Liver (tissue), 8 donors: ENCODE measurements at regions not wholly inside any gene's neighbourhood (a gene's known extent, or its start where the extent isn't known, plus 50 kb on each side); places are given as distances from the start of the nearest gene placed in this dataset.

Experiments used
- DNase-seq: peaks from one replicate; pipeline ENCODE4 v3.0.0-alpha.2; 2017; ENCODE audit warnings: low spot score
- H3K27ac ChIP-seq, 2 donors: one replicate each; pipeline ENCODE4 v1.7.0; 2013; ENCODE audit warnings: inconsistent platforms in 2 of 2, low read length in 2 of 2, control low read depth in 1 of 2, low read depth in 1 of 2, mild to moderate bottlenecking in 1 of 2
- H3K27me3 ChIP-seq, 4 donors: one replicate each; pipeline versions ENCODE4 v1.6.1 to v1.7.0; 2013; ENCODE audit warnings: low read length in 3 of 4, inconsistent platforms in 1 of 4, mild to moderate bottlenecking in 1 of 4, moderate library complexity in 1 of 4; ENCODE audit not compliant: control insufficient read depth in 4 of 4, insufficient read depth in 4 of 4
- H3K36me3 ChIP-seq, 4 donors: one replicate each; pipeline versions ENCODE4 v1.6.1 to v1.7.0; 2013; ENCODE audit warnings: low read length in 3 of 4, mild to moderate bottlenecking in 3 of 4, low read depth in 1 of 4, moderate library complexity in 1 of 4; ENCODE audit not compliant: control insufficient read depth in 4 of 4, insufficient read depth in 3 of 4
- H3K4me1 ChIP-seq, 4 donors: one replicate each; pipeline versions ENCODE4 v1.6.1 to v1.7.0; 2013; ENCODE audit warnings: low read length in 3 of 4, mild to moderate bottlenecking in 3 of 4, moderate library complexity in 1 of 4; ENCODE audit not compliant: control insufficient read depth in 4 of 4, insufficient read depth in 4 of 4
- H3K4me3 ChIP-seq, 3 donors: one replicate each; pipeline versions ENCODE4 v1.6.1 to v1.7.0; 2013; ENCODE audit warnings: low read length in 3 of 3, control low read depth in 1 of 3, low read depth in 1 of 3, mild to moderate bottlenecking in 1 of 3
- H3K9ac ChIP-seq, 2 donors: one replicate each; pipeline ENCODE4 v1.7.0; 2013; ENCODE audit warnings: low read length in 2 of 2, mild to moderate bottlenecking in 2 of 2, moderate library complexity in 2 of 2, control low read depth in 1 of 2, low read depth in 1 of 2
- H3K9me3 ChIP-seq, 4 donors: one replicate each; pipeline versions ENCODE4 v1.6.1 to v1.7.0; 2013; ENCODE audit warnings: low read length in 3 of 4; ENCODE audit not compliant: control insufficient read depth in 4 of 4
- ATF3 ChIP-seq: IDR thresholded peaks from 2 replicates; pipeline ENCODE4 v1.6.1; 2016; ENCODE audit warnings: antibody characterized with exemption
- CTCF ChIP-seq: fragments of 150-350 bp; IDR thresholded peaks from 2 replicates; pipeline ENCODE4 v1.5.1; 2017; ENCODE audit warnings: improper control_type of control experiment, low read depth, low read length; ENCODE audit not compliant: missing input control
- EGR1 ChIP-seq, 2 donors: IDR thresholded peaks; 2 replicates each; pipeline ENCODE4 v1.6.1; 2016 to 2018; ENCODE audit warnings: antibody characterized with exemption in 2 of 2, low read depth in 2 of 2
- FOXA1 ChIP-seq: IDR thresholded peaks from 2 replicates; pipeline ENCODE4 v1.6.1; 2016; ENCODE audit warnings: antibody characterized with exemption
- FOXA2 ChIP-seq: IDR thresholded peaks from 2 replicates; pipeline ENCODE4 v1.6.1; 2016; ENCODE audit warnings: antibody characterized with exemption
- GABPA ChIP-seq, 2 donors: IDR thresholded peaks in 1 of 2; conservative IDR thresholded peaks in 1 of 2; 2 replicates each; pipeline ENCODE4 v1.6.1; 2016; ENCODE audit warnings: antibody characterized with exemption in 2 of 2, mild to moderate bottlenecking in 1 of 2, moderate library complexity in 1 of 2
- HNF4A ChIP-seq, 2 donors: conservative IDR thresholded peaks; 2 replicates each; pipeline ENCODE4 v1.6.1; 2016; ENCODE audit warnings: antibody characterized with exemption in 2 of 2, mild to moderate bottlenecking in 2 of 2
- HNF4G ChIP-seq: IDR thresholded peaks from 2 replicates; pipeline ENCODE4 v1.6.1; 2016; ENCODE audit warnings: antibody characterized with exemption
- JUND ChIP-seq, 2 donors: IDR thresholded peaks; 2 replicates each; pipeline ENCODE4 v1.6.1; 2016; ENCODE audit warnings: antibody characterized with exemption in 2 of 2
- MAX ChIP-seq: IDR thresholded peaks from 2 replicates; pipeline ENCODE4 v1.6.1; 2016; ENCODE audit warnings: antibody characterized with exemption
- NR2F2 ChIP-seq: IDR thresholded peaks from 2 replicates; pipeline ENCODE4 v1.6.1; 2016; ENCODE audit warnings: antibody characterized with exemption
- RAD21 ChIP-seq, 2 donors: IDR thresholded peaks; 2 replicates each; pipeline ENCODE4 v1.6.1; 2016; ENCODE audit warnings: antibody characterized with exemption in 2 of 2, mild to moderate bottlenecking in 2 of 2
- REST ChIP-seq: IDR thresholded peaks from 2 replicates; pipeline ENCODE4 v1.6.1; 2016; ENCODE audit warnings: antibody characterized with exemption, mild to moderate bottlenecking
- RXRA ChIP-seq, 2 donors: IDR thresholded peaks; 2 replicates each; pipeline ENCODE4 v1.6.1; 2017 to 2018; ENCODE audit warnings: antibody characterized with exemption in 2 of 2, mild to moderate bottlenecking in 1 of 2
- SP1 ChIP-seq: IDR thresholded peaks from 2 replicates; pipeline ENCODE4 v1.6.1; 2018; ENCODE audit warnings: antibody characterized with exemption, mild to moderate bottlenecking
- TAF1 ChIP-seq: conservative IDR thresholded peaks from 2 replicates; pipeline ENCODE4 v1.6.1; 2016; ENCODE audit warnings: antibody characterized with exemption, mild to moderate bottlenecking
- YY1 ChIP-seq: IDR thresholded peaks from 2 replicates; pipeline ENCODE4 v1.6.1; 2016; ENCODE audit warnings: antibody characterized with exemption, mild to moderate bottlenecking
- ZBTB33 ChIP-seq: IDR thresholded peaks from 2 replicates; pipeline ENCODE4 v1.6.1; 2016; ENCODE audit warnings: antibody characterized with exemption
- WGBS: extraction: QIAGEN DNeasy Blood & Tissue Kit; methylation state at CpG from one replicate; pipeline ENCODE4 v1.1.7; 2013; 5-methylcytosine and 5-hydroxymethylcytosine counted together
- donor health status: healthy.
- donor health status: healthy.
- donor health status: healthy.
- donor health status: healthy.
- donor health status: healthy.

GRCh38 chr12:67786086-67786485 is 137.5 kb downstream of the DYRK2 start:
- no peak for DNase-seq
- 72% methylated on average over 3 of the region's 3 CpGs for WGBS
- H3K9ac ChIP-seq, result no peak overlapping the region

GRCh38 chr12:67788118-67788517 is 139.6 kb downstream of the DYRK2 start:
- H3K4me1 ChIP-seq, result no peaks in the 10 kb centered on the region
- WGBS, result 69% methylated on average over 5 of the region's 5 CpGs
- no peaks in the 10 kb centered on the region for H3K36me3 ChIP-seq
- H3K9me3 ChIP-seq, result peaks cover 0 to 2% (median 0%) of the 10 kb centered on the region in 4 donors
- no peak overlapping the region for H3K4me3 ChIP-seq
- no peak for DNase-seq
- H3K27me3 ChIP-seq, result peaks cover 0 to 6% (median 0%) of the 10 kb centered on the region in 4 donors
- H3K27ac ChIP-seq, result no peak overlapping the region
- no peak for TF ChIP-seq GABPA (IDR thresholded peaks at IDR 0.05 in 1 of 2, conservative IDR thresholded peaks at IDR 0.05 in 1 of 2)
- no peak for TF ChIP-seq CTCF
- no peak for TF ChIP-seq HNF4G
- TF ChIP-seq ZBTB33, result no peak
- no peak for TF ChIP-seq TAF1
- TF ChIP-seq MAX, result no peak
- TF ChIP-seq NR2F2, result no peak
- TF ChIP-seq ATF3, result no peak
- no peak for TF ChIP-seq RAD21 (IDR thresholded peaks at IDR 0.05)
- TF ChIP-seq JUND (IDR thresholded peaks at IDR 0.05), result no peak
- no peak for TF ChIP-seq FOXA2
- no peak for TF ChIP-seq SP1
- TF ChIP-seq EGR1 (IDR thresholded peaks at IDR 0.05; ENCODE audit: low read depth in 2 of 2), result no peak
- no peak for TF ChIP-seq REST
- no peak for TF ChIP-seq RXRA (IDR thresholded peaks at IDR 0.05)
- TF ChIP-seq HNF4A (conservative IDR thresholded peaks at IDR 0.05), result no peak
- no peak for TF ChIP-seq YY1
- TF ChIP-seq FOXA1, result no peak
- no peak overlapping the region for H3K9ac ChIP-seq

More at GRCh38 chr12:67786086-67786485, 137.5 kb downstream of the DYRK2 start:
- Histone ChIP-seq H3K36me3 (no peaks in the 10 kb centered on the region), H3K4me3 (no peak overlapping the region), H3K4me1 (no peaks in the 10 kb centered on the region), H3K9me3 (no peaks in the 10 kb centered on the region), H3K27me3 (peaks cover 0 to 4% (median 0%) of the 10 kb centered on the region in 4 donors), H3K27ac (no peak overlapping the region)
- TF ChIP-seq SP1 (no peak), MAX (no peak)
